ENCODE measurements at regions not wholly inside any gene's neighbourhood (a gene's known extent, or its start where the extent isn't known, plus 50 kb on each side); places are given as distances from the start of the nearest gene placed in this dataset.

DNA sequence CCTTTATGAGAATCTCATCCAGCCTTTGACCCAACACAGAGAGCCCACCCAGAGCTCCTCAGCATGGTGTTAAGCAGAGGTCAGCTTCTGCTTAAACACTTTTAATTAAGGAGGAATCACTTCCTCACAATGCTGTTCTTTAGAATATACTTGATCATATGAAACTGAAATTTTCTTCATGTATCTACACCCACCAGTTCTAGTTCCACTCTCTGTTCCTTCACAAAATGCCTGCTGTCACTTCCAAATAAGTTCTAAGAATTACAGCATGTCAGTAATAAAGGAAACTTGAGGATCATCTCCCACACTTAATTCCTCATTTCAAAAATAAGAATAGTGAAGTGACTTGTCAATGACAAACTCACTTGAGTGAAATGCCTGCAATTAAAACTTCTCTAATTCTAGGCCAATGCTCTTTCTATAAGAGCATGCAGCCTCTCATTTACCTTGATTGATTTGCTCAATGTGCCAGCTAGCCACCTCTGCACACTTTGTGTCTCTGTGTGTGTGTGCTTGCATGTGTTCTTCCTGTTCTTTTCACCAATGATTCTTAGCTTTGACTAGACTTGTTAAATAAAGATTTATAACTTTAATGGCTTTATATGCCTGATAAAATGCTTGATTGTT lies 356.3 kb downstream of the PLPP3 start:
- no peak for TF ChIP-seq POLR2A (IDR thresholded peaks at IDR 0.05; ENCODE audit: low read depth, low read length)
- TF ChIP-seq TAF1 (IDR thresholded peaks at IDR 0.05; ENCODE audit: low read depth, low read length), result no peak
- no peak for TF ChIP-seq POU2F2 (IDR thresholded peaks at IDR 0.05; ENCODE audit: low read depth, low read length)
- TF ChIP-seq PAX5 (IDR thresholded peaks at IDR 0.05; ENCODE audit: insufficient read depth, low read length, severe bottlenecking), result no peak
- peak; percentile 68 for TF ChIP-seq SPI1 (IDR thresholded peaks at IDR 0.05; ENCODE audit: low read depth, low read length)
- no peak for FAIRE-seq
- DNase-seq (ENCODE audit: insufficient read length, low spot score), result no peak

DNA sequence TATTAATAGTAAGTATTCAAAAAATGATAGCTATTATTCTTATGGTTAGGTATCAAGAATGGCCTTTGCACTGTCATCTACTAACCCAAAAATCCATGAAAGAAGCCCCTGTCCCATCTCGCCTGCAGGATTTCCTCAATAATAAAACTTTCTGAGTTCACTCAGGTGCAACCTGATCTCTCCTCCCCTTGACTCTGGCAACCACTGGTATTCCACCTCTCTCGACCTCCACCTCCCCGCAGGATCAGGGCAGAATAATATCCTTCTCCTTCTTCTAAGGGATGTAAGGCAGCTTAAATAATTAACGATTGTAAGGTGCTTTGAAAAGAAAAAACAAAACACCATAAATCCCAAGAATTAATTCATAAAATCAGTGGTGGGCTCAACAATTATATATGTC lies 359.3 kb downstream of the PLPP3 start:
- DNase-seq (ENCODE audit: insufficient read length, low spot score) (no peak), FAIRE-seq (no peak)
- TF ChIP-seq POLR2A (IDR thresholded peaks at IDR 0.05; ENCODE audit: low read depth, low read length) (no peak), PAX5 (IDR thresholded peaks at IDR 0.05; ENCODE audit: insufficient read depth, low read length, severe bottlenecking) (no peak), POU2F2 (IDR thresholded peaks at IDR 0.05; ENCODE audit: low read depth, low read length) (no peak), TAF1 (IDR thresholded peaks at IDR 0.05; ENCODE audit: low read depth, low read length) (no peak), POLR2AphosphoS5 (IDR thresholded peaks at IDR 0.05; ENCODE audit: low read depth, low read length) (no peak), SPI1 (IDR thresholded peaks at IDR 0.05; ENCODE audit: low read depth, low read length) (no peak)

GRCh38 chr1:56218023-56218422 lies 361.3 kb downstream of the PLPP3 start:
- DNase-seq (ENCODE audit: insufficient read length, low spot score), result no peak
- TF ChIP-seq POU2F2 (IDR thresholded peaks at IDR 0.05; ENCODE audit: low read depth, low read length) (no peak), SPI1 (IDR thresholded peaks at IDR 0.05; ENCODE audit: low read depth, low read length) (no peak), TAF1 (IDR thresholded peaks at IDR 0.05; ENCODE audit: low read depth, low read length) (no peak), POLR2A (IDR thresholded peaks at IDR 0.05; ENCODE audit: low read depth, low read length) (no peak), POLR2AphosphoS5 (IDR thresholded peaks at IDR 0.05; ENCODE audit: low read depth, low read length) (no peak), PAX5 (IDR thresholded peaks at IDR 0.05; ENCODE audit: insufficient read depth, low read length, severe bottlenecking) (no peak)
- no peak for FAIRE-seq

DNA sequence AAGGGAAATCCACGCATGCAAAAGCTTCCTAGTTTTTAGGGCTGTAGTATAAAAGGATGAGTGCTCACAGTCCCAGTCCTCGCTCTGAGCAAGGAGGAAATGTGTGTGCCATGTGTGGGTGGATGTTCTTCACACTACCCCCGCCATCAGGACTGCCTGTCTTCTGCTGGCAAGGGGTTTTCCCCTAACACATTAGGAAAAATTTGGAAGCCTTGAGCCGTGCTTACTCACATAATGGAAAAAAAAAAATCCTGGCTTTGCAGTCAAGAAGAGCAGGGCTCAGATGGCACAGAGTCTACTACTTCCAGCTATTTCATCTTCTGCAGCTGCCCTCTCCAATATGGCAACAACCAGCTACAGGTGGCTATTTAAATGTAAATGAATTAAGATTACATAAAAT lies 363.1 kb downstream of the PLPP3 start:
- no peak for DNase-seq (ENCODE audit: insufficient read length, low spot score)
- no peak for TF ChIP-seq PAX5 (IDR thresholded peaks at IDR 0.05; ENCODE audit: insufficient read depth, low read length, severe bottlenecking)
- TF ChIP-seq POU2F2 (IDR thresholded peaks at IDR 0.05; ENCODE audit: low read depth, low read length), result no peak
- no peak for TF ChIP-seq POLR2AphosphoS5 (IDR thresholded peaks at IDR 0.05; ENCODE audit: low read depth, low read length)
- TF ChIP-seq TAF1 (IDR thresholded peaks at IDR 0.05; ENCODE audit: low read depth, low read length), result no peak
- no peak for TF ChIP-seq SPI1 (IDR thresholded peaks at IDR 0.05; ENCODE audit: low read depth, low read length)
- TF ChIP-seq POLR2A (IDR thresholded peaks at IDR 0.05; ENCODE audit: low read depth, low read length), result no peak
- FAIRE-seq, result no peak

DNA sequence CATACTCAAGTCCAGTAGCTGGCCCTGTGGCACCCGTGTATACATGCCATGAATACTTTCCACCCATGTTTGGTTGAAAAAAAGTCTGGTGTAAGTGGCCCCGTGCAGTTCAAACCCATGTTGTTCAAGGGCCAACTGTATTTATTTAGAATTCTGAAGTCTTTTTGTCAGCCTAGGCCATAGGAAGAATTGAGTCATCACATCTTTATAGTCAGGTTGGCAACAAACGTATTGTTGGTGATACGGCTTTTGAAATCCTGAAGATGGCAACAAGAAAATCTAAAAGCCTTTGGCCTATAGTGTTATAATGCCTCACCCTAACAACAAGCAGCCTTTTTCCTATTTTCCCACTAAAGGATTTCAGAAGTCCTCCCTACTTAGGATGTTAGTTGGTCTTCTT lies 363.6 kb downstream of the PLPP3 start:
- DNase-seq (ENCODE audit: insufficient read length, low spot score) (no peak), FAIRE-seq (no peak)
- TF ChIP-seq TAF1 (IDR thresholded peaks at IDR 0.05; ENCODE audit: low read depth, low read length) (no peak), POU2F2 (IDR thresholded peaks at IDR 0.05; ENCODE audit: low read depth, low read length) (no peak), SPI1 (IDR thresholded peaks at IDR 0.05; ENCODE audit: low read depth, low read length) (no peak), PAX5 (IDR thresholded peaks at IDR 0.05; ENCODE audit: insufficient read depth, low read length, severe bottlenecking) (no peak), POLR2A (IDR thresholded peaks at IDR 0.05; ENCODE audit: low read depth, low read length) (no peak), POLR2AphosphoS5 (IDR thresholded peaks at IDR 0.05; ENCODE audit: low read depth, low read length) (no peak)

DNA sequence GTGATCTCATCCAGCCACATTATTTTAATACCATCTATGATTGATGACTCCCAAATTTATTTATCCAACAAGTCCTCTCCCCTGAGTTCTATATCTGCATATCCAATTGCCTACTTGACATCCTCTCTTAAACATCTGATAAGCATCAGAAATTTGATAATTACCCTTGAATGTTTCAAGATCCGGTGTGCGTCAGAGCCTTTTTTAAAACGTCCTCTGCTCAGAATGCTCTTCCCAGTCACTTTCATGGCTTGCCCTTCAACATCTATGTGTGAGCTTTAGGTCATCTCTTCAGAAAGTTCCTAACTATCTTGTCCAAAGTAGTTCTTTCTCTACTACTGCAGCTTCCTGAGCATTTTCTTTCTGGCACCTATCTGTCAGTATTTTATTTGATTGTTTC lies 364.3 kb downstream of the PLPP3 start:
- DNase-seq (ENCODE audit: insufficient read length, low spot score) (no peak), FAIRE-seq (no peak)
- TF ChIP-seq SPI1 (IDR thresholded peaks at IDR 0.05; ENCODE audit: low read depth, low read length), result no peak
- TF ChIP-seq POLR2AphosphoS5 (IDR thresholded peaks at IDR 0.05; ENCODE audit: low read depth, low read length), result no peak
- TF ChIP-seq PAX5 (IDR thresholded peaks at IDR 0.05; ENCODE audit: insufficient read depth, low read length, severe bottlenecking), result no peak
- TF ChIP-seq TAF1 (IDR thresholded peaks at IDR 0.05; ENCODE audit: low read depth, low read length), result no peak
- no peak for TF ChIP-seq POU2F2 (IDR thresholded peaks at IDR 0.05; ENCODE audit: low read depth, low read length)

GRCh38 chr1:56213068-56213467 lies 366.3 kb downstream of the PLPP3 start:
- no peak for TF ChIP-seq TAF1 (IDR thresholded peaks at IDR 0.05; ENCODE audit: low read depth, low read length)
- DNase-seq (ENCODE audit: insufficient read length, low spot score), result no peak
- FAIRE-seq, result no peak

- DNase-seq (ENCODE audit: insufficient read length, low spot score), result no peak
- no peak for TF ChIP-seq POU2F2 (IDR thresholded peaks at IDR 0.05; ENCODE audit: low read depth, low read length)
- no peak for FAIRE-seq
Measured at GRCh38 chr1:56212143-56212542, 367.2 kb downstream of the PLPP3 start.

DNA sequence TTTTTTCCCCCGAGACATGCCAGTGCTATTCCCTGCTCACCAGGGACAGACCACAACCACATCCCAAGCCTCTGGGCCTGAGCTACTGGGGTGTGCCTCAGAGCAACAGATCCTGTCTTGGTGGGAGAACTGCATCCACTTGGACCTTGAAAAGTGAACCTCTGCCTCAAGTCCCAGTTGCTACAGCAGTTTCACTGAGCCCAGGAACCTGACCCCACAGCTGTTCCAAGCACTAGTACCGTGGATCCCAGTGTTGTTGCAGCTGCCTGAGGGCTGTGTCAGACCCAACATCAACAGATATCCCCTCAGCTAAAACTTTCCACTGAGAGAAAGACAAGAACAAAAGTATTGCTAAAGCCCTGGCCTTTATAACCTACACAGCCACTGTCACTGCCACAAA lies 373.0 kb downstream of the PLPP3 start:
- TF ChIP-seq SPI1 (IDR thresholded peaks at IDR 0.05; ENCODE audit: low read depth, low read length), result no peak
- TF ChIP-seq POU2F2 (IDR thresholded peaks at IDR 0.05; ENCODE audit: low read depth, low read length), result no peak
- no peak for TF ChIP-seq POLR2AphosphoS5 (IDR thresholded peaks at IDR 0.05; ENCODE audit: low read depth, low read length)
- TF ChIP-seq TAF1 (IDR thresholded peaks at IDR 0.05; ENCODE audit: low read depth, low read length), result no peak
- FAIRE-seq, result no peak

GRCh38 chr1:56204206-56204605 lies 375.2 kb downstream of the PLPP3 start:
- TF ChIP-seq SPI1 (IDR thresholded peaks at IDR 0.05; ENCODE audit: low read depth, low read length), result no peak
- TF ChIP-seq PAX5 (IDR thresholded peaks at IDR 0.05; ENCODE audit: insufficient read depth, low read length, severe bottlenecking), result no peak
- no peak for TF ChIP-seq POLR2AphosphoS5 (IDR thresholded peaks at IDR 0.05; ENCODE audit: low read depth, low read length)
- TF ChIP-seq POU2F2 (IDR thresholded peaks at IDR 0.05; ENCODE audit: low read depth, low read length), result no peak
- TF ChIP-seq POLR2A (IDR thresholded peaks at IDR 0.05; ENCODE audit: low read depth, low read length), result no peak
- TF ChIP-seq TAF1 (IDR thresholded peaks at IDR 0.05; ENCODE audit: low read depth, low read length), result no peak
- DNase-seq (ENCODE audit: insufficient read length, low spot score) (no peak), FAIRE-seq (no peak)

More for the DNA sequence above, 373.0 kb downstream of the PLPP3 start:
- DNase-seq (ENCODE audit: insufficient read length, low spot score), result no peak
